ENCODE measurements at regions not wholly inside any gene's neighbourhood (a gene's known extent, or its start where the extent isn't known, plus 50 kb on each side); places are given as distances from the start of the nearest gene placed in this dataset.

DNA sequence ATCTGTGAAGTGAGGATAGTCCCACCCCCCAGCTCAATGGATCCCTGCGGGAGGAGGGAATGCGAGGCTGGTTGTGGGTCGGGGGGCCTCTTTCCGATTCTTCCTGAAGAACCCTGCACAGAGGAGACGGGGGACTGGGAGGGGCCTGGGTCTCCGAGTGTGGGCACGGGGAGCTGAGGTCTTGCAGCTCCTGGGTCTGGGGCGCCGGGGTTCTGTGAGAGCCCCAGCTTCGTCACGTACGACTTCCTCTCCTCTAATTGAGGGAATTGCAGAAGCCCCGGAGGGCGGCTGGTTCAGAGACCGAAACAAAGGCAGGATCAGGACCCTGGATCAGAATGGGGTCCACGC lies 66.6 kb downstream of the DIO3 start:
- TF ChIP-seq ATF3 (IDR thresholded peaks at IDR 0.05) = no peak
- TF ChIP-seq EGR1 (IDR thresholded peaks at IDR 0.05; ENCODE audit: low read depth in 2 of 2) = no peak
- TF ChIP-seq, protein P1, sequence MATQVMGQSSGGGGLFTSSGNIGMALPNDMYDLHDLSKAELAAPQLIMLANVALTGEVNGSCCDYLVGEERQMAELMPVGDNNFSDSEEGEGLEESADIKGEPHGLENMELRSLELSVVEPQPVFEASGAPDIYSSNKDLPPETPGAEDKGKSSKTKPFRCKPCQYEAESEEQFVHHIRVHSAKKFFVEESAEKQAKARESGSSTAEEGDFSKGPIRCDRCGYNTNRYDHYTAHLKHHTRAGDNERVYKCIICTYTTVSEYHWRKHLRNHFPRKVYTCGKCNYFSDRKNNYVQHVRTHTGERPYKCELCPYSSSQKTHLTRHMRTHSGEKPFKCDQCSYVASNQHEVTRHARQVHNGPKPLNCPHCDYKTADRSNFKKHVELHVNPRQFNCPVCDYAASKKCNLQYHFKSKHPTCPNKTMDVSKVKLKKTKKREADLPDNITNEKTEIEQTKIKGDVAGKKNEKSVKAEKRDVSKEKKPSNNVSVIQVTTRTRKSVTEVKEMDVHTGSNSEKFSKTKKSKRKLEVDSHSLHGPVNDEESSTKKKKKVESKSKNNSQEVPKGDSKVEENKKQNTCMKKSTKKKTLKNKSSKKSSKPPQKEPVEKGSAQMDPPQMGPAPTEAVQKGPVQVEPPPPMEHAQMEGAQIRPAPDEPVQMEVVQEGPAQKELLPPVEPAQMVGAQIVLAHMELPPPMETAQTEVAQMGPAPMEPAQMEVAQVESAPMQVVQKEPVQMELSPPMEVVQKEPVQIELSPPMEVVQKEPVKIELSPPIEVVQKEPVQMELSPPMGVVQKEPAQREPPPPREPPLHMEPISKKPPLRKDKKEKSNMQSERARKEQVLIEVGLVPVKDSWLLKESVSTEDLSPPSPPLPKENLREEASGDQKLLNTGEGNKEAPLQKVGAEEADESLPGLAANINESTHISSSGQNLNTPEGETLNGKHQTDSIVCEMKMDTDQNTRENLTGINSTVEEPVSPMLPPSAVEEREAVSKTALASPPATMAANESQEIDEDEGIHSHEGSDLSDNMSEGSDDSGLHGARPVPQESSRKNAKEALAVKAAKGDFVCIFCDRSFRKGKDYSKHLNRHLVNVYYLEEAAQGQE (IDR thresholded peaks at IDR 0.05) = no peak
- no peak for TF ChIP-seq NR2F2 (IDR thresholded peaks at IDR 0.05)
- TF ChIP-seq CTCF (IDR thresholded peaks at IDR 0.05; ENCODE audit: low read depth, low read length, missing input control) = no peak
- no peak for TF ChIP-seq YY1 (IDR thresholded peaks at IDR 0.05)
- TF ChIP-seq, protein P2, sequence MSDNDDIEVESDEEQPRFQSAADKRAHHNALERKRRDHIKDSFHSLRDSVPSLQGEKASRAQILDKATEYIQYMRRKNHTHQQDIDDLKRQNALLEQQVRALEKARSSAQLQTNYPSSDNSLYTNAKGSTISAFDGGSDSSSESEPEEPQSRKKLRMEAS (IDR thresholded peaks at IDR 0.05) = no peak
- TF ChIP-seq TAF1 (conservative IDR thresholded peaks at IDR 0.05) = no peak
- no peak for TF ChIP-seq JUND (IDR thresholded peaks at IDR 0.05)
